Chondrocyte (in vitro differentiated cells): ENCODE measurements at regions not wholly inside any gene's neighbourhood (a gene's known extent, or its start where the extent isn't known, plus 50 kb on each side); places are given as distances from the start of the nearest gene placed in this dataset.

ENCODE experiments used
- DNase-seq: peaks from one replicate; pipeline ENCODE4 v3.0.0; 2021; ENCODE audit warnings: mixed read lengths, low spot score
- H3K27ac Mint-ChIP-seq: one replicate; pipeline ENCODE4 v1.8.0; 2021; ENCODE audit warnings: mild to moderate bottlenecking, moderate library complexity, mixed read lengths; ENCODE audit not compliant: unreplicated experiment
- H3K27me3 Mint-ChIP-seq: 2 replicates; pipeline ENCODE4 v1.8.0; 2021; ENCODE audit warnings: low read depth, mixed read lengths
- H3K36me3 Mint-ChIP-seq: 2 replicates; pipeline ENCODE4 v1.8.0; 2021; ENCODE audit warnings: low read depth, mixed read lengths
- H3K4me1 Mint-ChIP-seq: 2 replicates; pipeline ENCODE4 v1.8.0; 2021; ENCODE audit warnings: low read depth, mild to moderate bottlenecking, mixed read lengths
- H3K4me3 Mint-ChIP-seq: one replicate; pipeline ENCODE4 v1.8.0; 2021; ENCODE audit warnings: mild to moderate bottlenecking, moderate library complexity, mixed read lengths; ENCODE audit not compliant: unreplicated experiment
- H3K9me3 Mint-ChIP-seq: 2 replicates; pipeline ENCODE4 v1.8.0; 2021; ENCODE audit warnings: low read depth, mixed read lengths
- TF ChIP-seq, protein P1 (sequence below): fragments of 200-600 bp; sonication (generic); IDR thresholded peaks from 2 replicates; pipeline ENCODE4 v1.5.0; 2021; ENCODE audit warnings: antibody characterized with exemption, mild to moderate bottlenecking, moderate library complexity

DNA sequence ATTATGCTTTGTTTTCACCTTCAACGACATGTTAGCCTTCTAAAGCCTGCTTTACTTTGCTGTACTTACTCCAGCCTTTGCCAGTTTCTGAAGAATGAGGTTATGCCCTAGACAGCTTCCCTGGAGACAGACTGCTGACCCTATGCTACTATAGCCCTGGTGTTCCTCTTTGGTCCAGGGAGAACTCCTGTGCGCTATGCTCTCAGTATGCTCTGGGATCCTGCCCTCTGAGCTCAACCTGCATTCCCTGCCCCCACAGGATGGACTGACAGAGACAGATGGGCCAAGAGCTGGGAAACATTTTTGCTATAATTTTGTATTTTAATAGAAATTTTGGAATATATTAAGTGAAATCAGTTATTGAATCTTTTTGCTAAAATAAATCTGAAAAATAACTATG, 425.9 kb downstream of the TMA16 start:
- Mint-ChIP-seq H3K27ac (no peak overlapping the region), H3K4me3 (no peak overlapping the region), H3K9me3 (no peaks in the 10 kb centered on the region), H3K36me3 (no peaks in the 10 kb centered on the region), H3K4me1 (no peaks in the 10 kb centered on the region), H3K27me3 (peaks cover 9% of the 10 kb centered on the region)
- TF ChIP-seq, protein P1, sequence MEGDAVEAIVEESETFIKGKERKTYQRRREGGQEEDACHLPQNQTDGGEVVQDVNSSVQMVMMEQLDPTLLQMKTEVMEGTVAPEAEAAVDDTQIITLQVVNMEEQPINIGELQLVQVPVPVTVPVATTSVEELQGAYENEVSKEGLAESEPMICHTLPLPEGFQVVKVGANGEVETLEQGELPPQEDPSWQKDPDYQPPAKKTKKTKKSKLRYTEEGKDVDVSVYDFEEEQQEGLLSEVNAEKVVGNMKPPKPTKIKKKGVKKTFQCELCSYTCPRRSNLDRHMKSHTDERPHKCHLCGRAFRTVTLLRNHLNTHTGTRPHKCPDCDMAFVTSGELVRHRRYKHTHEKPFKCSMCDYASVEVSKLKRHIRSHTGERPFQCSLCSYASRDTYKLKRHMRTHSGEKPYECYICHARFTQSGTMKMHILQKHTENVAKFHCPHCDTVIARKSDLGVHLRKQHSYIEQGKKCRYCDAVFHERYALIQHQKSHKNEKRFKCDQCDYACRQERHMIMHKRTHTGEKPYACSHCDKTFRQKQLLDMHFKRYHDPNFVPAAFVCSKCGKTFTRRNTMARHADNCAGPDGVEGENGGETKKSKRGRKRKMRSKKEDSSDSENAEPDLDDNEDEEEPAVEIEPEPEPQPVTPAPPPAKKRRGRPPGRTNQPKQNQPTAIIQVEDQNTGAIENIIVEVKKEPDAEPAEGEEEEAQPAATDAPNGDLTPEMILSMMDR, result no peak
- DNase-seq, result no peak

DNA sequence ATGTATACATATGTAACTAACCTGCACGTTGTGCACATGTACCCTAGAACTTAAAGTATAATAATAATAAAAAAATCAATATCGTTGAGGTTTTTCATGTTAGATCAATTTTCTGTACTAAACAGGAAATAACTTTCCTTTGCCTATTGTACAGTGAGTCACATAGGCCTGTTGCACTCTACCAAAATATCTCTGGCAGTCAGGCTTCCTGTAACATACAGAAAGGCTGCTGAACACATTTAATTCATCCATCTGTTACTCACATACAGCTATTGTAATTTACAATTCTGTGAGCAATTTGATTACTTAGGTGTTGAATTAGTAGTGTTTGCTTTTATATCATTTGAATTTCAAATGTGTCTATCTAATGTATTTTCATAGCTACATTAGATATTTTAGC, 427.8 kb downstream of the TMA16 start:
- Mint-ChIP-seq H3K4me1 (no peaks in the 10 kb centered on the region), H3K4me3 (no peak overlapping the region), H3K27ac (no peak overlapping the region), H3K9me3 (no peaks in the 10 kb centered on the region), H3K36me3 (no peaks in the 10 kb centered on the region), H3K27me3 (peaks cover 12% of the 10 kb centered on the region)
- TF ChIP-seq, protein P1, result no peak
- DNase-seq, result no peak

DNA sequence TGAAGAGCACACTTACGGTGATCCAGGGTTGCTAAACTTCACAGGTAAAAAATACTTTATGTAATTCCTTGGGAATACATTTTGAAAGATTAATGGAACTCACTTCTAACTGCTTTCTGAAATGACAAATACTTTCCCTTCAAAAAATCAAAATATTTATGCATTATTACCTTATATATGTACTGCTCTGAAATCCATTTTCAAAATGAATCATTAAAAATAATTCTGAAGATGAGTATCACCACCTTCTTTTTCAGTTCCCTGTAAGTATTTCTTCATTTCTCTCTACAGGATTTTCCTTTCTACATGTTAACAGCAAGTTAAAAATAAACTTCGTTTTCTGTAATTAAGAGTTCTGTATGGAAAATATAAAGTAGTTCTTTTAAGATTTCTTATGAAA, 428.6 kb downstream of the TMA16 start:
- no peak overlapping the region for H3K4me3 Mint-ChIP-seq

DNA sequence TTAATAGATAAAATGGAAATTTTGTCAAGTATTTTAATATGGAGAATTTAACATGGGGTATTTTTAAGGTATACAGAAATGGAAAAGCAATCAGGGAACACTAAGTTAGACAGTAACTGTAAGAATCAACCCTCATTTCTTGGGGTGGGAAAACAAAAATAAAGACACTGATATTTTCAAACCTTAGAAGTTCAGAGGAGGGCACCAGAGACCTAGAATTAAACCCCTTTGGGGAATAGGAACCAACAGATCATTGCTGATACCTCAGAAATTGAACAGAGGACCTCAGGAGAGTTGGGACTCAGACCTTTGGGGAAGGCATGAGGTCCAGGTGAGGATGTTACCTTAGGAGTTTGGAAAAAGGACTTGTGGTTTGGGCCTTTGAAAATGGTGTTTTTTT, 435.6 kb downstream of the TMA16 start:
- no peaks in the 10 kb centered on the region for H3K9me3 Mint-ChIP-seq
- H3K27me3 Mint-ChIP-seq, result peaks cover 4% of the 10 kb centered on the region
- no peak overlapping the region for H3K4me3 Mint-ChIP-seq
- DNase-seq, result no peak
- no peaks in the 10 kb centered on the region for H3K36me3 Mint-ChIP-seq
- no peaks in the 10 kb centered on the region for H3K4me1 Mint-ChIP-seq
- TF ChIP-seq, protein P1, result peak; percentile 61
- no peak overlapping the region for H3K27ac Mint-ChIP-seq

More for the DNA sequence above, 428.6 kb downstream of the TMA16 start:
- DNase-seq, result no peak
- no peaks in the 10 kb centered on the region for H3K4me1 Mint-ChIP-seq
- H3K27ac Mint-ChIP-seq, result no peak overlapping the region
- H3K27me3 Mint-ChIP-seq, result peaks cover 7% of the 10 kb centered on the region
- no peaks in the 10 kb centered on the region for H3K36me3 Mint-ChIP-seq
- no peaks in the 10 kb centered on the region for H3K9me3 Mint-ChIP-seq
- TF ChIP-seq, protein P1, result no peak

DNA sequence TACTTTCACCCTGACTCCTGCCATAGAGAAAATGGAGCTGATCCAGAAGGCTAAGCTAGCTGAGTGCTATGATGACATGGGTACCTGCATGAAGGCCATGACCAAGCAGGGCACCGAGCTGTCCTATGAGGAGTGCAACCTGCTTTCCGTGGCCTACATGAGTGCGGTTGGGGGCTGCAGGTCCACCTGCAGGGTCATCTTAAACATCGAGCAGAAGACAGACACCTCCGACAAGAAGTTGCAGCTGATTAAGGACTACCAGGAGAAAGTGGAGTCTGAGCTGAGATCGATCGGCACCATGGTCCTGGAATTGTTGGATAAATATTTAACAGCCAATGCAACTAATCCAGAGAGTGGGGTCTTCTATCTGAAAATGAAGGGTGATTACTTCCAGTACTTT, 438.0 kb downstream of the TMA16 start:
- Mint-ChIP-seq H3K9me3 (no peaks in the 10 kb centered on the region), H3K27me3 (no peaks in the 10 kb centered on the region), H3K36me3 (no peaks in the 10 kb centered on the region), H3K4me3 (no peak overlapping the region), H3K4me1 (no peaks in the 10 kb centered on the region), H3K27ac (no peak overlapping the region)
- TF ChIP-seq, protein P1, result no peak
- DNase-seq, result no peak
